ENCODE measurements at regions not wholly inside any gene's neighbourhood (a gene's known extent, or its start where the extent isn't known, plus 50 kb on each side); places are given as distances from the start of the nearest gene placed in this dataset.

DNA sequence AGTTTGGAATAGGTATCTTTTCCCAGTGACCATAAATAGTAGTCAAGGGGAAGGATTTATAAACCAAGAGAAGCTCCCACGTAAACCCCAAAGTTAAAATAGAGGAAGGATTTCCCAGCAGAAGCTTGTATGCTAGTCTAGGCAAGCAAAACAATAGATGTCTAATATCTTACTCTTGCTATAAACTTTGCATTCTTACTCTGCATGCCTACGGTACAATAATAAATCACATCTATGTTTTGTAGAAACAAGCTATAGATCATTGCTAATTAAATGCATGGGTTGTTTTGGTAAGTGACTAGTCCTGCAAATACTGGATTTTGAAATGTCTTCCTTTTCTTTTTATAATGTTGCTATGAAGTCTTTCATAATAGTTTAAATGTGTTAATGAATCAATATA lies 585.5 kb downstream of the INHBA start:
- Histone ChIP-seq H3K36me3 (no peaks in the 10 kb centered on the region), H3K9me3 (no peaks in the 10 kb centered on the region), H3K4me3 (no peak overlapping the region), H3K27me3 (replicated peaks; ENCODE audit: insufficient read depth) (no peaks in the 10 kb centered on the region), H3K27ac (no peak overlapping the region), H3K4me1 (replicated peaks) (peaks cover 3% of the 10 kb centered on the region)
- WGBS: 47% methylated on average over 2 of the region's 2 CpGs
- no peak for DNase-seq (ENCODE audit: low spot score)
- no peak for TF ChIP-seq POLR2A (IDR thresholded peaks at IDR 0.05)
- no peak for TF ChIP-seq CTCF (IDR thresholded peaks at IDR 0.05)
- TF ChIP-seq POLR2AphosphoS5 (IDR thresholded peaks at IDR 0.05): no peak
- intact Hi-C loops (cut with DNase I): no loop called here

GRCh38 chr7:41116817-41117216 lies 586.1 kb downstream of the INHBA start:
- Histone ChIP-seq H3K36me3 (no peaks in the 10 kb centered on the region), H3K4me3 (no peak overlapping the region), H3K4me1 (replicated peaks) (peaks cover 3% of the 10 kb centered on the region), H3K27ac (no peak overlapping the region), H3K27me3 (replicated peaks; ENCODE audit: insufficient read depth) (peaks cover 2% of the 10 kb centered on the region), H3K9me3 (no peaks in the 10 kb centered on the region)
- no peak for DNase-seq (ENCODE audit: low spot score)
- WGBS: 86% methylated on average over 1 of the region's 1 CpG
- intact Hi-C loops (cut with DNase I): no loop called here
- TF ChIP-seq POLR2A (IDR thresholded peaks at IDR 0.05): no peak
- TF ChIP-seq CTCF (IDR thresholded peaks at IDR 0.05): no peak
- no peak for TF ChIP-seq POLR2AphosphoS5 (IDR thresholded peaks at IDR 0.05)

DNA sequence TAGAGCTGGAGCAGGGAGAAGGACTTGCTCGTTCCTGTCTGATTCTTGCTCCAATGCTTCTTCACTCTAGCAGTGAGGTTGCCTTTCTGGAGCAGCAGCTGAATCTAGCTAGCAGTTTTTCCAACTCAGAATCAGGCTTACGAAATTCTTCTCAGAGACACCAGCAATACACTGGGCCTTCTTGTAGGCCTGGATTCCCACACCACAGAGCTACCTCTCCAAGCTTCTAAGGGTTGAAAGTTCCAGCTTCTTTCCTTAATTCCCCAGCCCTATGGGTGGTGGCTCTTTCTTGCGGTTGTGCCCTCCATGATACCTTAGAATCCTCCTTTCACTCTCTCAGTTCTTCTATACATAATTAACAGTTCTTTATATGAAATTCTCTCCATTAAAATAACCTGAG lies 586.6 kb downstream of the INHBA start:
- 98% methylated on average over 3 of the region's 3 CpGs for WGBS
- no peak for DNase-seq (ENCODE audit: low spot score)
- TF ChIP-seq POLR2A (IDR thresholded peaks at IDR 0.05) (no peak), CTCF (IDR thresholded peaks at IDR 0.05) (no peak), POLR2AphosphoS5 (IDR thresholded peaks at IDR 0.05) (no peak)
- Histone ChIP-seq H3K4me3 (no peak overlapping the region), H3K36me3 (no peaks in the 10 kb centered on the region), H3K27ac (no peak overlapping the region), H3K4me1 (replicated peaks) (peaks cover 3% of the 10 kb centered on the region), H3K27me3 (replicated peaks; ENCODE audit: insufficient read depth) (peaks cover 2% of the 10 kb centered on the region), H3K9me3 (no peaks in the 10 kb centered on the region)
- intact Hi-C loops (cut with DNase I): no loop called here

DNA sequence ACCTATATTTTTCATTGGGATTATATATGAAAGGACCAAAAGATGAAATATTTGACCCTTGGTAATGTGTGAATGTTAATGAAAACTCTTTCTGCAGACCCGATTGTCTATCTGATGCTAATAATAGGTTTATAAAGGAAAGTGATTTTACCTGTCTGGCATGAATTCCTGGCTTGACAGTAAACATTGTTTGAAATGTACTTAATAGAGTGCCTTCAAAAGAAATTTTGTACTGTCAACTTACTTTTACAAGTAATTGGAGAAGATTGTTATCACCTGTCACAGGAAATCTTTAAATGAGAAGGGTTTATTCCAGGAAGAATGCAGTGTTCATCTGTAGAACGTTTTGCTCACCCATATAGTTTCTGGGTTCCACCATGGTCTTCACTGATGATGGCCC lies 588.2 kb downstream of the INHBA start:
- intact Hi-C loops (cut with DNase I): no loop called here
- 23% methylated on average over 2 of the region's 2 CpGs for WGBS
- H3K4me3 ChIP-seq: no peak overlapping the region
- H3K36me3 ChIP-seq: no peaks in the 10 kb centered on the region
- no peak for DNase-seq (ENCODE audit: low spot score)
- H3K9me3 ChIP-seq: no peaks in the 10 kb centered on the region
- no peak for TF ChIP-seq POLR2A (IDR thresholded peaks at IDR 0.05)
- TF ChIP-seq CTCF (IDR thresholded peaks at IDR 0.05): no peak
- TF ChIP-seq POLR2AphosphoS5 (IDR thresholded peaks at IDR 0.05): peak; percentile 18
- peaks cover 3% of the 10 kb centered on the region for H3K4me1 ChIP-seq (replicated peaks)
- peaks cover 2% of the 10 kb centered on the region for H3K27me3 ChIP-seq (replicated peaks; ENCODE audit: insufficient read depth)
- H3K27ac ChIP-seq: no peak overlapping the region

- whole genome bisulfite sequencing: 22% methylated on average over 1 of the region's 1 CpG
- Histone ChIP-seq H3K4me1 (replicated peaks) (peaks cover 3% of the 10 kb centered on the region), H3K27ac (no peak overlapping the region), H3K36me3 (no peaks in the 10 kb centered on the region), H3K4me3 (no peak overlapping the region), H3K9me3 (no peaks in the 10 kb centered on the region), H3K27me3 (replicated peaks; ENCODE audit: insufficient read depth) (peaks cover 2% of the 10 kb centered on the region)
- no peak for TF ChIP-seq POLR2A (IDR thresholded peaks at IDR 0.05)
- TF ChIP-seq POLR2AphosphoS5 (IDR thresholded peaks at IDR 0.05): no peak
- no peak for TF ChIP-seq CTCF (IDR thresholded peaks at IDR 0.05)
- intact Hi-C loops (cut with DNase I): no loop called here
- DNase-seq (ENCODE audit: low spot score): no peak
These were observed 588.8 kb downstream of the INHBA start for GRCh38 chr7:41114131-41114530.
